H7 (cell line): ENCODE measurements at regions not wholly inside any gene's neighbourhood (a gene's known extent, or its start where the extent isn't known, plus 50 kb on each side); places are given as distances from the start of the nearest gene placed in this dataset.

Experiments
- DNase-seq: peaks from one replicate; pipeline ENCODE4 v3.0.0; 2012
- H3K27me3 ChIP-seq: 2 replicates; pipeline ENCODE4 v1.6.0; 2011; ENCODE audit warnings: mild to moderate bottlenecking, low read length; ENCODE audit not compliant: control insufficient read depth, insufficient read depth
- H3K36me3 ChIP-seq: replicated peaks from 2 replicates; pipeline ENCODE4 v1.5.1; 2011; ENCODE audit warnings: low read length; ENCODE audit not compliant: control insufficient read depth, insufficient read depth
- H3K4me3 ChIP-seq: 2 replicates; pipeline ENCODE4 v1.5.1; 2011; ENCODE audit warnings: low read depth, mild to moderate bottlenecking, control low read depth, low read length, moderate library complexity; ENCODE audit not compliant: insufficient read depth

DNA sequence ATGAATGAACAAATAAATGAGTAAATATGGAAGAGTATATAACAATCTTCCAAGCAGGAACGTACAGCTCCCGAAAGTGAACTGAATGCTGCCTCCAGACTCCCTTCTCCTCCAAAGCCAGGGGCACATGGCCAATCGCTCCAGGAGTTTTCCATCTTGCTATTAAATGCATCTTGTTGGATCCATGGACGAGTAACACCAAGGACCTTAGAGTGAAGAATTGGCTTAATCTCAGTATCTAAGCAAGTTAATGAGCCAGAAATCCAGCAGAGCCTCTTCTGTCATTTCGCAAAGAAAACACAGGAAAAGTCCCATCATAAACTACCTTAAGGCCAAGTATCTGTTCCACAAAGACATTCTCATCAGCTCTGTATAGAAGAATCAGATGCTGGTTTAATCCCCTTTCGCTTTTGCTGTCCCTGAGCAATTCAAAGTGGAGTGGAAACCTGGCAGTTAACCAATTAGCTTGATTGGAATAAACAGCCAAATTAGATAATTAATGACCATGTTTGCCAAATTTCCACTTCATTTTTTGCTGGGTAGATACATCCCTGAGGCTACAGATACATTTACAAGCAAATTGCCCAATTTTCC, 116.0 kb downstream of the MIS18A start:
- Histone ChIP-seq H3K36me3 (no peaks in the 10 kb centered on the region), H3K27me3 (no peaks in the 10 kb centered on the region), H3K4me3 (no peak overlapping the region)
- no peak for DNase-seq

DNA sequence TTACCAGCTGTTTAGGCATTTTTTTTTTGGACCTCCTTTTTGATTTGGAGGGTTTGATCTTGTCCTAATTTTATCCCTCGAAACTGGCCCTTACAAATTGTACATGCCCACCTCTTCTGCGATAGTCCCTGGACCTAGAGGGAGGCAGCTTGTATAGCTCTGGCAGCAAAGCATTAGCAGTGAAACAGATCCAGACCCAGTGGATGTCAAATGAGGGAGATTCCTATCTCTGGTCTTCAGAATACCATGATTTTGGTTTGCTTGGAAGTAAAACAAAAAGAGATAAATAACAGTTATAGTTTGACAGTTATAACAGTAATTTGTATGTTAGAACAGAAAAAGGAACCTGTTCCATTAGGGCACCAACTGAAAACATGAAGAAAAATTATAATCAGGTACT, 123.6 kb downstream of the MIS18A start:
- no peaks in the 10 kb centered on the region for H3K27me3 ChIP-seq
- DNase-seq: no peak
- H3K4me3 ChIP-seq: no peak overlapping the region
- no peaks in the 10 kb centered on the region for H3K36me3 ChIP-seq

DNA sequence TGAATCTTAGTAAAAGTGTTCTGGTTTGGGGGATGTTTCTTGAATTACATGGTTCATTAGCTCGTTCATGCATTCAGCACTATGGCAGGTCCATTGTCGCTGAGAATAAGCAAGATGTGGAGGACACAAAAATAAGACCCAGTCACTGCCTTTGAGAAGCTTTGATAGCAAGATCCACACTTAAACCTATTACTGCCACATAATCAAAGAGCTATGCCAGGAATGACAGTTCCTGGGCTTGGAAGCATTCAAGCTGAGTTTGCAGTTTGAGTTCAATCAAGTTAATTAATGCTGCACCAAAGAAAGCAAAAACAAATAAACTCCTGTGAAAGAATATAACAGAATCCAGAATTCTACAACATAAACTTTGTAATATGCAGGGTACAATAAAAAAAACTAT, 131.8 kb downstream of the MIS18A start:
- Histone ChIP-seq H3K27me3 (no peaks in the 10 kb centered on the region), H3K36me3 (no peaks in the 10 kb centered on the region), H3K4me3 (no peak overlapping the region)
- DNase-seq: no peak

GRCh38 chr21:32144851-32145250, 134.0 kb downstream of the MIS18A start:
- Histone ChIP-seq H3K36me3 (no peaks in the 10 kb centered on the region), H3K4me3 (no peak overlapping the region), H3K27me3 (no peaks in the 10 kb centered on the region)
- no peak for DNase-seq

DNA sequence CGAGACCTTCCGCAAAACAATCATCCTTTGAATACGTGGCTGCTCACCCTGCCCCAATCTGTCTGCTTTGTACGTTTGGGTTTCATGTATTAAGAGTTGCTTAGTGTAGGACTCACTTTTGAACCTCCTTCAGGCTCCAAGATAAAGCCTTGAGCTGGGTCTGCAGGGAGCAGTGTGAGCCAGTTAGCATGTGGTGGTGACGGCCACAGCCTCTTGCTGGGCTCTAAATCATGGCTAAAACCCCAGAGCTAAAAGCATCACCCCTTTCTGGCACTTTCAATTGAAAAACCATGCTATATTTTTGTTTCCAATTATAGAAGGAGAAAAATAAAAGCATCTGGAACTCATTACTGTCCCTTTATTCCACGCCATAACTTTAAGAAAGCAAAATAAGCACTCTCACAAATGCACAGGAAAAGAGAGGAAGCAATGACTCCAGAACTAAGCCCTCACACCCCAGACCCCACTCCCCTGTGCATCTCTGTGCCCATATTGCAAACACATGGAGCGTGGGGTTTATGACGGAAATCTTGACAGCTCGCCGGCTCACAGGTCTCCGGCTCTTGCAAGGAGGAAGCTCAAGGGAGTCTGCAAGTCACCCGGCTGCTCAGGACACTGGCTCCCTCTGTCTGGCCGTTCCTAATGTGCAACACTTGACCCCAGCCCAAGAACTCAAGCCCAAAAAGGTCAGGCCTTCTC, 135.5 kb downstream of the MIS18A start:
- no peak for DNase-seq
- Histone ChIP-seq H3K27me3 (no peaks in the 10 kb centered on the region), H3K4me3 (no peak overlapping the region), H3K36me3 (no peaks in the 10 kb centered on the region)

DNA sequence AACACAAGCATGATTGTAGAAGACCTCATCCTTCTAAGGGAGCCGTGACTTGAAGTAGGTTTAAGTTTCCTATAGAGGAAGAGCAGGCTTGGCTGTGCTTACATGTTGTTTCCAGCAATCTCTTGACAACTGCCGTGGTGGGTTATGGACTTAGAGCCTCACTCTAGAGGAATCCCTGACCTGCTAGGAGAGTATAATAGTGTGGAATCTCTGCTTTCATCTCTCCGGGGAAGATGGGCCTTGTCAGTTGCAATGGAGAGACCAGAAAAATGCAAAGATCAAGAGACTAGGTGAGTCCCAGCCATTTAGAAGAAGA, 137.6 kb downstream of the MIS18A start:
- DNase-seq: no peak
- no peaks in the 10 kb centered on the region for H3K27me3 ChIP-seq
- no peak overlapping the region for H3K4me3 ChIP-seq
- no peaks in the 10 kb centered on the region for H3K36me3 ChIP-seq

DNA sequence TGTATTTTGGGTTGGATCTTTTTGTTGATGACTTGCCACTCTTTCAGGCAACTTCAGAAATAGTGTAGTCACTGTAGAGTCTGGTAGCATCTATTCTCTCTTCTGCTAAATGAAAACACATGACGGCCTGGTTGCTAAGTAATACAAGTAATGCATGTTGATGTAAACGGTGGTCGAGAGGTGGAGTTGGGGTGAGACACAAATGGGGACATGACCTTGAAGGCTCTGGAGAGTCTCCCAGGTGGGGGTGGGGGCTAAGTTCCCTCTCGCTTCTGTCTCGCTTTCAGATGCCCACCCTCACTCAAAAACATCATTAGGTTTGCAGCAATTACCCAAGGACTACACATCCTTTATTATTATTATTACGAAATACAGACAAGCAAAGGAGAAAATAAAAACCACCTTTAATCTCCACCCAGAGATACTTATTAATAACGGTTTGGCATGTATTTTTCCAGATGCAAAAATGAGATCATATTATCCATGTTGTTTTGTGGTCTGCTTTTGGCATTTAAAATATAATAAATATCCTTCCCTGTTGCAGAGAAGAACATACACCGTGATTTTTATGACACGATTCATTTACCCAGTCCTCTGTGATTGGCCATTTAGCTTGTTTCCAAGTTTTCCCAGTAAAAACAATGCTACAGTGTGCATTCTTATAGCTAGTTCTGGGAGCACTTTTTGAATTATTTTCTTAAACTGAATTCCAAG, 138.1 kb downstream of the MIS18A start:
- no peak for DNase-seq
- Histone ChIP-seq H3K36me3 (no peaks in the 10 kb centered on the region), H3K4me3 (no peak overlapping the region), H3K27me3 (no peaks in the 10 kb centered on the region)

- DNase-seq: no peak
- no peak overlapping the region for H3K4me3 ChIP-seq
- no peaks in the 10 kb centered on the region for H3K27me3 ChIP-seq
- H3K36me3 ChIP-seq: no peaks in the 10 kb centered on the region
Measured at GRCh38 chr21:32140151-32140550, 138.7 kb downstream of the MIS18A start.

- Histone ChIP-seq H3K27me3 (no peaks in the 10 kb centered on the region), H3K4me3 (no peak overlapping the region), H3K36me3 (no peaks in the 10 kb centered on the region)
- DNase-seq: no peak
Measured at GRCh38 chr21:32138658-32139057, 140.2 kb downstream of the MIS18A start.

- H3K4me3 ChIP-seq: no peak overlapping the region
- no peaks in the 10 kb centered on the region for H3K27me3 ChIP-seq
- no peaks in the 10 kb centered on the region for H3K36me3 ChIP-seq
- DNase-seq: no peak
Measured at GRCh38 chr21:32137931-32138330, 140.9 kb downstream of the MIS18A start.

DNA sequence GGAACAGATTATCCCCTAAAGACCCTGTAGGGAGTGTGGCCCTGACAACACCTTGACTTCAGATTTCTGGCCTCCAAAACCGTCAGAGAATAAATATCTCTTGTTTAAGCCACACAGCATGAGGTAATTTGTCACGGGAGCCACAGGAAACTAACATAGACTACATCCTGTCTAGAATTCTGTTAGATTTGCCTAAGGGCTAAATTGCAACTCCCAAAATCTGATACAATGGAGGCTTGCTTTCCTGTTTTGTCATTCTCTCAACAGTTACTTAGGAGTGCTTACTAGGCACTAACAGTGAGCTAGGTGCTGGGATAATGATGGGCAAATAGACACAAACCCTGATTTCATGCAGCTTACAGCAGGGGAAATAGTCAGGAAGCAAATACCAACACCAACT, 141.6 kb downstream of the MIS18A start:
- no peaks in the 10 kb centered on the region for H3K36me3 ChIP-seq
- no peaks in the 10 kb centered on the region for H3K27me3 ChIP-seq
- DNase-seq: no peak
- H3K4me3 ChIP-seq: no peak overlapping the region

DNA sequence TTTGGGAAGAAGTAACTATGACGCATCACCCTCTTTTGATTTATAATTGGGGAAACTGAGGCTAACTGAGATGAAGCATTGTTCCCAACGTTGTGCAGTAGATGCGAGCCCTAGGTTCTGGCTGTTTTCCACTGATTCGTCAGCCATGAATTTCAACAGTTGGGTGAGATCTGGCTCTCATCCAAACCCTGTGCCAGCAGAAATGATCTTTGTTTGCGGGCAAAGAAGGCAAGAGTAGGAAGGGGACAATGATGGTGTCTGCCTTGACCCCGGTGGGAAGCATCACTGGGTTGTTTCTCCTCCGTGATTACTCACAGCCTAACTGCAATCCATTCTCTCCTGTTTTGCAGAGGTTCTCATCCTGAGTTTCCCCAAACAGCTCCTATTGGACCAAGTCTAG, 142.3 kb downstream of the MIS18A start:
- no peak for DNase-seq
- Histone ChIP-seq H3K27me3 (no peaks in the 10 kb centered on the region), H3K36me3 (no peaks in the 10 kb centered on the region), H3K4me3 (no peak overlapping the region)

GRCh38 chr21:32135401-32136363, 143.2 kb downstream of the MIS18A start:
- Histone ChIP-seq H3K27me3 (no peaks in the 10 kb centered on the region), H3K4me3 (no peak overlapping the region), H3K36me3 (no peaks in the 10 kb centered on the region)
- DNase-seq: peak; percentile 37

GRCh38 chr21:32134441-32135130, 144.3 kb downstream of the MIS18A start:
- H3K27me3 ChIP-seq: no peaks in the 10 kb centered on the region
- H3K4me3 ChIP-seq: no peak overlapping the region
- no peaks in the 10 kb centered on the region for H3K36me3 ChIP-seq
- no peak for DNase-seq
